Heart left ventricle (tissue), 16 donors: ENCODE measurements at regions not wholly inside any gene's neighbourhood (a gene's known extent, or its start where the extent isn't known, plus 50 kb on each side); places are given as distances from the start of the nearest gene placed in this dataset.
A peak's percentile ranks its signal among the peaks of the same experiment; 100 is the strongest.
"Not testable (repeated sequence)": the region's sequence is repeated elsewhere in the genome, so short reads cannot be mapped to it uniquely, and the experiment has no call there.

Experiments used
- ATAC-seq, 4 donors: fragments of 200-7000 bp; cut with Tn5 transposase; one replicate each; pipeline ENCODE4 v1.9.1; 2020 to 2022; ENCODE audit warnings: moderate library complexity in 4 of 4, mild to moderate bottlenecking in 3 of 4, moderate number of reproducible peaks in 1 of 4
- DNase-seq, 5 donors: peaks; one replicate each; pipeline ENCODE4 v3.0.0-alpha.2; 2020
- H3K27ac ChIP-seq, 12 donors: fragments of 200-600 bp; sonication (generic) in 4 of 12; one replicate each; pipeline versions ENCODE4 v1.5.0 to v1.8.0; 2016 to 2022; ENCODE audit warnings: mild to moderate bottlenecking in 2 of 12
- H3K27me3 ChIP-seq, 9 donors: fragments of 200-600 bp; sonication (generic) in 2 of 9; one replicate each; pipeline versions ENCODE4 v1.5.1 to v1.8.0; 2016 to 2022; ENCODE audit warnings: mild to moderate bottlenecking in 3 of 9
- H3K36me3 ChIP-seq, 9 donors: fragments of 200-600 bp; sonication (generic) in 2 of 9; one replicate each; pipeline versions ENCODE4 v1.5.0 to v1.8.0; 2018 to 2022; ENCODE audit warnings: mild to moderate bottlenecking in 2 of 9
- H3K4me1 ChIP-seq, 12 donors: fragments of 200-600 bp; sonication (generic) in 4 of 12; one replicate each; pipeline versions ENCODE4 v1.5.0 to v1.8.0; 2016 to 2022; ENCODE audit warnings: mild to moderate bottlenecking in 3 of 12
- H3K4me3 ChIP-seq, 12 donors: fragments of 200-600 bp; sonication (generic) in 4 of 12; one replicate each; pipeline versions ENCODE4 v1.5.0 to v1.8.0; 2017 to 2022; ENCODE audit warnings: mild to moderate bottlenecking in 9 of 12, moderate library complexity in 4 of 12
- H3K9me3 ChIP-seq, 12 donors: fragments of 200-600 bp; sonication (generic) in 4 of 12; one replicate each; pipeline versions ENCODE4 v1.5.0 to v1.8.0; 2016 to 2022; ENCODE audit warnings: mild to moderate bottlenecking in 1 of 12
- WGBS, 4 donors: extraction: QIAGEN DNeasy Blood & Tissue Kit in 2 of 4; methylation state at CpG; one replicate each; pipeline versions ENCODE4 v1.1.5 to v1.1.7; 2013 to 2018; 5-methylcytosine and 5-hydroxymethylcytosine counted together
- intact Hi-C, 10 donors: fragments of 100-400 bp; cut with DNase I; formaldehyde crosslinking; loops; one replicate each; pipeline versions ENCODE4 v1.11.1 to v1.14.2; 2022
- donor health status: ischemic (EF 13 %, LVEDD 7.1; RV severe dilation, severe dysfunction).
- donor health status: healthy with polysubstance abuse.
- donor health status: DM: no; HTN: yes; CAD: no.
- donor health status: DM: no; HTN: no; CAD: no.
- donor health status: ischemic (EF 25% LVEDD 6.9; RV normal size, moderate dysfunction).
- donor health status: ischemic (EF 25% LVEDD 5.7; RV mildly dilated, moderate dysfunction).
- donor health status: healthy.
- donor health status: DM: yes; HTN: yes; CAD: no.
- donor health status: ischemic (EF 35%, LVEDD 5.7; RV mildly dilated, moderate dysfunction).
- donor health status: nonischemic (EF 11% LVEDD 7.7; RV severe dilation, severe dysfunction).
- donor health status: DM: yes; HTN: yes; CAD: no.
- donor health status: PGD.
- donor health status: ischemic (EF 29% LVEDD 5.4; RV normal size, mild dysfunction).
- donor health status: nonischemic (EF 23%, LVEDD 6.1; RV moderate dilation, normal function).

DNA sequence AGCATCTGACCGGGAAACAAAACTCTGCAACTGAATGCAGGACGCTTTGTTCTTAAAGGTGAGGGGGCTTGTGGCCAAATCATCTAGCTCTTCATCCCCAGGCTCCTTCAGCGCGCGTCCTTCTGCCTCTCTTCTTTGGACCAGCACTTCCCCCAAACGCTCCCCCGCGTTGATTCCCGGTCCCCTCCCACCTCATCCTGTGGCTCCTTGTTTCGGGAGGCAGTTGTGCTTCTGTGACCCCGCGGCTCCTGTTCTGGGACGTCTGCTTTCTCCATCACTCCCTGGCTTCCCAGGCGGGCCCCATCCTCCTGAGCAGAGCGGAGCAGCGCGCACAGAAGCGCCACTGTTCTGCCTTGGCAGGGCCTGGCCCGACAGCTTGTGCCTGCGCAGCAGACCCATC lies 109.7 kb upstream of the ZNG1E start:
- H3K4me1 ChIP-seq, H3K27me3 ChIP-seq, H3K27ac ChIP-seq, DNase-seq, ATAC-seq, intact Hi-C loops, H3K36me3 ChIP-seq, H3K9me3 ChIP-seq, H3K4me3 ChIP-seq: not testable (repeated sequence)
- WGBS, 4 donors, result 45 to 54% (median 50%) methylated on average over 14 to 20 of the region's 20 CpGs

DNA sequence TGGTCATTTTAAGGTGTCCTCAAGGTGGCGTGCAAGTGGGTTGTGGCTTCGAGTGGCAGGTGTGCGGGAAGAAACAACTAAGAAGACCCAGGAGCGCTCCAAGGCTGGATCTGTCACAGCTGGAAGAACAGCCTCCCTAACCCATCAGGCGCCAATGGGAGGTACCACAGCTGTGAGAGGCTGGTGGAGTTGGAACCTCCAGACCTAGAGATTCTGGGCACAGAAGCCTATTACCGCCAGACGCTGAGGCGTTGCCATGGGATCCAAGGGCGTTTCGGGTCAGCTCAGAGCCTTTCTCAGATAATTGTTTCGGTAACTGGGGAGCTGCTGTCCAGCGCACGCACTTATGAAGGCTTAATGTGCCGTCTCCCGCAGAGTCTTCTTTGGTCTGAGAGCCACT lies 156.7 kb upstream of the ZNG1E start:
- H3K4me1 ChIP-seq, H3K36me3 ChIP-seq, H3K27ac ChIP-seq, ATAC-seq, H3K27me3 ChIP-seq, DNase-seq, H3K9me3 ChIP-seq, H3K4me3 ChIP-seq, intact Hi-C loops: not testable (repeated sequence)
- WGBS, 4 donors, result 48 to 80% methylated on average over 4 to 5 of the region's 15 CpGs; no CpG with 5 or more reads in 2 of the 4 donors

DNA sequence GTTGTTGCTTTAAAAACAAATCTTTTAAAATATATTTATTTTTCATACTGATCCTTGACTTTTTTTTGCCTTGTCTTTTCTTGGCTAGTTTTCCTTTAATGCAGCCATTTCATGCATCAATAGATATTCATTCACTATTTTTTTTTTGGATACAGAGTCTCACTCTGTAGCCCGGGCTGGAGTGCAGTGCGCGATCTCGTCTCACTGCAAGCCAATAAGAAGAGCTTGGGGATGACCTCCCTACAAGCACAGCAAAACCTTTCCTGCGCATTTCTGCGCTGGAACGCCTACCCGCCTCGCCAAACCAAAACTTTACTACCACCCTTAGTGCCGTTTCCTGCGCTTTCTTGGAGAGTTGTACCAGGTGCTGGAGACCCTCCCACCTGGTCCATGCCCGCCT lies 161.3 kb upstream of the ZNG1E start:
- H3K27ac ChIP-seq, intact Hi-C loops, H3K4me3 ChIP-seq, H3K27me3 ChIP-seq, H3K36me3 ChIP-seq, DNase-seq, H3K9me3 ChIP-seq, ATAC-seq, H3K4me1 ChIP-seq: not testable (repeated sequence)
- 87 to 91% (median 89%) methylated on average over 12 of the region's 12 CpGs for WGBS, 4 donors

DNA sequence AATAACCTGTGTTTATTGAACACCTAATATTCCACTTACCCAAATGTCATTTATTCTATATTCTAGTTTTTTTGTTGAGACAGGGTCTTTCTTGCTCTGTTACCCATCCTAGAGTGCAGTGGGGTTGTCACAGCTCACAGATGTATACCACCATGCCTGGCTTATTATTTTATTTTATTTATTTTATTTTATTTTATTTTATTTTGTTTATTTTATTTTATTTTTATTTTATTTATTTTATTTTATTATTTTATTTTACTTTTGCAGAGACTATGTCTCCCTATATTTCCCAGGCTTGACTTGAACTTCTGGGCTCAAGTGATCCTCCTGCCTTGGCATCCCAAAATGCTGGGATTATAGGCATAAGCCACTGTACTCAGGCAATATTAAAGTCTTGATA lies 167.8 kb upstream of the ZNG1E start:
- H3K36me3 ChIP-seq, intact Hi-C loops, H3K27me3 ChIP-seq, H3K9me3 ChIP-seq, ATAC-seq, H3K4me1 ChIP-seq, H3K27ac ChIP-seq, DNase-seq, H3K4me3 ChIP-seq: not testable (repeated sequence)

DNA sequence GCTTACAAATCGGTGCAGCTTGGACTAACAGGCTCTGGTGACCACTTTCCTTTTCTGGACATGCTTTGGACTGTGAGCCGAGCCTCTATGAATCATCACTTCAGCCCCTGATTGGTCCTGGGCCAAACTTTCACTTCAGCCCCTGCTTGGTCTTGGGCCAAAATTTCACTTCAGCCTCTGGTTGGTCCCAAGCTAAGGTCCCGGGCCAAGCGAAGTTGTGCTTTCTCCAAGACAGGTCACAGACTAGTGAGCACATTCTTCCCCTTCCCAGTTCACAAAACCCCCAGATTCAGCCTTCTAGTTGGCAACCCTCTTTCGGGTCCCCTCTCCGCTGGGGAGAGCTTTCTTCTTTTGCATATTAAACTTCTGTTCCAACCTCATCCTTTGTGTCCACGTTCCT lies 171.0 kb upstream of the ZNG1E start:
- not testable (repeated sequence) for H3K9me3 ChIP-seq
- whole genome bisulfite sequencing, 4 donors, result 68 to 78% (median 69%) methylated on average over 5 to 6 of the region's 7 CpGs

DNA sequence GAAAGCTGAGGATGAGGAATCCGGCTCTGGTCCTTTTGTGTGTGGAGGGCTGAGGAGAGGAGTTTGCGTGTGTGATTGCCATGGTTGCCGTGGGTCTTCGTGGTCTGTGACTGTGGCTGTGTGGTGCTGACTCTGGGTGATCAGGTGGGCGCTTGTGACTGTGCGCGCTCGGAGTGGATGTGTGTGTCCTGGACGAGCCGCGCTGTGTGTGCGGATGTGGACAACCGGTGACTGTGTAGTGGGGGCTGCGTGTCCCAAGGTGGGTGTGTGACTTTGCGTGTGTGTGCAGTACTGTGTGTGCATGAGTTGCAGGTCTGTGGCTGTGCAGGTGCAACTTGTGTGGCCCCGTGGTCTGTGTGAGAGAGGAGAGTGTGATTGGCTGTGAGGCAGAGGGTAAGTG lies 172.0 kb upstream of the ZNG1E start:
- H3K4me3 ChIP-seq, result not testable (repeated sequence)

More for the DNA sequence above, 171.0 kb upstream of the ZNG1E start:
- DNase-seq, H3K4me1 ChIP-seq, H3K4me3 ChIP-seq, H3K27me3 ChIP-seq, H3K27ac ChIP-seq, ATAC-seq, H3K36me3 ChIP-seq, intact Hi-C loops: not testable (repeated sequence)

DNA sequence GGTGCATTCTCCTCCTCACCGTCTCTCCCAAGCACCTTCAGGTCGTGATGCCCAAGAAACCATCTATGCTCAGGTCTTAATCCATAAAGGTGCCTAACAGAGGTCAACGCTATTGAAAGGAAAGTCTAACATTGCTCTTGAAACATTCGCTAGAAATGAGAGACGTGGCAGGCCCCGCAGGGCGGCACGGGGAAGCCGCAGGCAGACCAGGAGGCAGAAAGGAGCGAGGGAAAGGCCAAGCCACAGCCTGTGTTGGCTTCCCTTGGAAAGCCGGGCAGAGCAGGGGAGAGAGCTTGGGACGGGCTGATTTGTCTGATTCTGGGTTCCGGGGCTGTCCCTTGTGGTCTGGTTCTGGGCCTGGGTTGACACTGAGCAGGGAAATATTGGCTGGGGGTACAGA lies 192.8 kb upstream of the ZNG1E start:
- ATAC-seq, intact Hi-C loops: not testable (repeated sequence)
- 77 to 81% (median 78%) methylated on average over 13 of the region's 13 CpGs for WGBS, 4 donors

More for the DNA sequence above, 172.0 kb upstream of the ZNG1E start:
- 86 to 97% (median 92%) methylated on average over 7 to 15 of the region's 16 CpGs for WGBS, 4 donors
- H3K4me1 ChIP-seq, H3K36me3 ChIP-seq, intact Hi-C loops, DNase-seq, ATAC-seq, H3K27me3 ChIP-seq, H3K9me3 ChIP-seq: not testable (repeated sequence)
- peak overlapping the region in 1 of 12 donors; percentile 66 for H3K27ac ChIP-seq

DNA sequence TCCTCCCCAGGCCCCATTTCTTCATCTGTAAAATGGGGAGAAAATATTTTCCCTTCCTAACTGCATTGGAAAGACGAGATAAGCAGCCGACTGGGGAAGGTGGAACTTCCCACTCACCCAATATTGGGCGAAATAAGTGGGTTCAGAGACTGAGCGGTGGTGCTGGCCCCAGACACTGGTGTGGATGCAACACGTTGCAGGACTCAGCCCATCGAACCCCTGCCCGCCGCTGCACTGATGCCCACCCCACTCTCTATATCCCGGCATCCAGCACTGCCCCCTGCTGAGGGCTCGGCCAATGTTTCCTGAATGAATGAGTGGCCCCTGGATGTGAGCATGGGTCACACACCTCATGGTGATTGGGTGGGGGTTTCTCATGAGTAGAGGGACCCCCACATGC lies 194.4 kb upstream of the ZNG1E start:
- H3K36me3 ChIP-seq, DNase-seq, intact Hi-C loops, ATAC-seq, H3K27me3 ChIP-seq, H3K27ac ChIP-seq, H3K4me3 ChIP-seq, H3K9me3 ChIP-seq, H3K4me1 ChIP-seq: not testable (repeated sequence)
- WGBS, 4 donors, result 76 to 82% (median 77%) methylated on average over 8 to 10 of the region's 10 CpGs

More for the DNA sequence above, 192.8 kb upstream of the ZNG1E start:
- not testable (repeated sequence) for H3K9me3 ChIP-seq, H3K36me3 ChIP-seq, H3K4me1 ChIP-seq, H3K27ac ChIP-seq, DNase-seq, H3K4me3 ChIP-seq, H3K27me3 ChIP-seq

DNA sequence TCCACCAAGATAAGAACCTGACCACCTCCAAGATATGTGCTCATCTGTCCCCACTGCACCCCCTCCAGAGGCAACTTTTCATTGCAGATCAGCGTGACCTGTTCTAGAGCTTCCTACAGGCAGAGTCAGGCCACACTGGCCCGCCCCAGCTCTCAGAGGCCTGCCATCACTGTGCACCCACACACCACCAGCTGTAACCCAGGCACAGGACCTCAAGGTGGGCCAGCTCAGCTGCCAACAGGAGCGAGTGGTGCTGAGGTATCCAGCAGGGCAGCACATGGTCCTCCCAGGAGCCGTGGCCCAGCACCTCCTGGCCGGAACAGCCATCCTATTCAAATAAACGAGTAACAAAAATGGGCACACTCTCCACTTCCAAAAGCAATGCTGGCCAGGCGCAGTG lies 189.9 kb upstream of the FOXD4L5 start:
- H3K4me3 ChIP-seq, H3K4me1 ChIP-seq, ATAC-seq, DNase-seq, H3K9me3 ChIP-seq, H3K27ac ChIP-seq, H3K27me3 ChIP-seq, intact Hi-C loops, H3K36me3 ChIP-seq: not testable (repeated sequence)
- 73 to 80% (median 74%) methylated on average over 2 to 7 of the region's 7 CpGs; no CpG with 5 or more reads in 1 of the 4 donors for WGBS, 4 donors

DNA sequence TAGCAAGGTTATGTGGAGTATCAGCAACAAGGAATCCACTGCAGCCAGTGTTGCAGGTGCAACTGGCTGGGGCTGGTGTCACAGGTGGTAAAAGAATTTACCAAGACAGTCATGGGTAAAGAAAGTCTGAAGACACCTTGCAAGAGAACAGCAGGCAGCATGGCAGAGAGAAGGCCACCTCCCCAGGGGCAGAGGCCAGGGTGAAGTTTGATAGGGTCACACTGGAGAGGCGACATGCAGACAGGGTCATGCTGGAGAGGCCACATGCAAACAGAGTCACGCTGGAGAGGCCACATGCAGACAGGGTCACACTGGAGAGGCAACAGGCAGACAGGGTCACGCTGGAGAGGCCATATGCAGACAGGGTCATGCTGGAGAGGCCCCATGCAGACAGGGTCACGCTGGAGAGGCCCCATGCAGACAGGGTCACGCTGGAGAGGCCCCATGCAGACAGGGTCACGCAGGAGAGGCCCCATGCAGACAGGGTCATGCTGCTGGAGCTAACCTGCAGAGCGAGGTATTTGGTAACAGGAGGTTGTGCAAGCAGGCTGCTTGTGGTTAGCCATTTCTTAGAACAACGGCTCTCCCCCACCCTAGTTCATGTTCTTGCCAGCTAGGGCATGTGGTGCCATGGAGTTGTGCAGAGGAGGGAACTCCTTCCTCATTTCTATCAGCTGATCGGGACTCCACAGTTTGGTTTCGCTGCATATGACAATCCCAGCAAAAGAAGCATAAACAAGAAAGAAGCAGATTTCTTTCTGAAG lies 188.2 kb upstream of the FOXD4L5 start:
- ATAC-seq, H3K27me3 ChIP-seq, intact Hi-C loops, DNase-seq, H3K4me3 ChIP-seq, H3K36me3 ChIP-seq, H3K4me1 ChIP-seq, H3K27ac ChIP-seq, H3K9me3 ChIP-seq: not testable (repeated sequence)
- WGBS, 4 donors, result 50 to 63% (median 55%) methylated on average over 6 to 10 of the region's 10 CpGs

DNA sequence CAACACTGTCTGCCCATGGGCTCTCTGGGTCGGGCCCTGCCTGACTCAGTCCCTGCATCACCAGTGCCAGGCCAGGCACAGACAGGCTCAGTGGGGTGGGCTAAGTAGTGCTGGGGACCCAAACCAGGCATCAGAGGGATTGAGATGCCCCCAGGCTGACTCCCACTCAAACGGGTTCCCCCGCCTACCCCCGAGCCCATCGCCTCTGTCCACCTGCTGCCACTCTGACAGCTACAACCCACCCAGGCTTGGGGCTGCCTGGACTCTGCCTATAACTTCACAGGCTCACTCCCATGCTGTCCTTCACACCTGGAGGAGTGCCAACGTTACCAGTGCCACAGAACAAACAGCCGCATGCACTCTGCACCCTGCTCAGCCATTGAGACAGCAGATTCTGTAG lies 186.1 kb upstream of the FOXD4L5 start:
- H3K4me1 ChIP-seq, H3K36me3 ChIP-seq, H3K27me3 ChIP-seq, H3K27ac ChIP-seq, intact Hi-C loops, H3K9me3 ChIP-seq, ATAC-seq, H3K4me3 ChIP-seq, DNase-seq: not testable (repeated sequence)
- WGBS, 4 donors, result 50 to 80% (median 77%) methylated on average over 1 to 7 of the region's 7 CpGs
